GM23338 (cell line): ENCODE measurements at regions not wholly inside any gene's neighbourhood (a gene's known extent, or its start where the extent isn't known, plus 50 kb on each side); places are given as distances from the start of the nearest gene placed in this dataset.

ENCODE experiments used
- ATAC-seq: fragments of 200-7000 bp; cut with Tn5 transposase; 3 replicates; pipeline ENCODE4 v1.9.1; 2020
- DNase-seq: peaks from one replicate; pipeline ENCODE4 v3.0.0-alpha.2; 2015; ENCODE audit warnings: low spot score
- H2AFZ ChIP-seq: fragments of 200-600 bp; sonication (generic); 2 replicates; pipeline ENCODE4 v1.8.0; 2016; ENCODE audit warnings: antibody characterized with exemption, mild to moderate bottlenecking, moderate library complexity
- H3F3A ChIP-seq: fragments of 200-600 bp; sonication (generic); replicated peaks from 2 replicates; pipeline ENCODE4 v1.8.0; 2017; ENCODE audit warnings: antibody characterized with exemption, mixed run types, low read depth
- H3K27ac ChIP-seq: fragments of 200-600 bp; sonication (generic); 2 replicates; pipeline ENCODE4 v1.6.1; 2016; ENCODE audit warnings: low read depth
- H3K27me3 ChIP-seq: fragments of 200-600 bp; sonication (generic); 2 replicates; pipeline ENCODE4 v1.8.0; 2016; ENCODE audit warnings: mild to moderate bottlenecking, mixed run types, moderate library complexity; ENCODE audit not compliant: insufficient read depth
- H3K36me3 ChIP-seq: fragments of 200-600 bp; sonication (generic); 2 replicates; pipeline ENCODE4 v1.8.0; 2016; ENCODE audit warnings: mild to moderate bottlenecking; ENCODE audit not compliant: insufficient read depth
- H3K4me1 ChIP-seq: fragments of 200-600 bp; sonication (generic); 2 replicates; pipeline ENCODE4 v1.8.0; 2016; ENCODE audit warnings: mild to moderate bottlenecking, moderate library complexity; ENCODE audit not compliant: insufficient read depth
- H3K4me2 ChIP-seq: fragments of 200-600 bp; sonication (generic); 2 replicates; pipeline ENCODE4 v1.7.1; 2017; ENCODE audit warnings: mixed run types
- H3K4me3 ChIP-seq: fragments of 200-600 bp; sonication (generic); 2 replicates; pipeline ENCODE4 v1.6.1; 2016; ENCODE audit warnings: mixed run types
- H3K79me2 ChIP-seq: fragments of 200-600 bp; sonication (generic); replicated peaks from 2 replicates; pipeline ENCODE4 v1.8.0; 2017; ENCODE audit warnings: mild to moderate bottlenecking; ENCODE audit not compliant: insufficient read depth
- H3K9me2 ChIP-seq: fragments of 200-600 bp; sonication (generic); 2 replicates; pipeline ENCODE4 v1.8.0; 2017; ENCODE audit not compliant: insufficient read depth
- H4K20me1 ChIP-seq: fragments of 200-600 bp; sonication (generic); replicated peaks from 2 replicates; pipeline ENCODE4 v1.8.0; 2017; ENCODE audit warnings: mild to moderate bottlenecking; ENCODE audit not compliant: insufficient read depth
- H3K27ac Mint-ChIP-seq: 2 replicates; pipeline ENCODE4 v1.8.0; 2020; ENCODE audit warnings: inconsistent platforms, mild to moderate bottlenecking, moderate library complexity, mixed read lengths
- H3K27me3 Mint-ChIP-seq: 3 replicates; pipeline ENCODE4 v1.8.0; 2022; ENCODE audit warnings: low read depth, mild to moderate bottlenecking, moderate library complexity, mixed read lengths, inconsistent platforms; ENCODE audit not compliant: insufficient read depth, poor library complexity
- H3K36me3 Mint-ChIP-seq: 3 replicates; pipeline ENCODE4 v1.8.0; 2021; ENCODE audit warnings: low read depth, mild to moderate bottlenecking, inconsistent platforms, moderate library complexity, mixed read lengths
- H3K4me1 Mint-ChIP-seq: 3 replicates; pipeline ENCODE4 v1.8.0; 2020; ENCODE audit warnings: mild to moderate bottlenecking, inconsistent platforms, mixed read lengths
- H3K4me3 Mint-ChIP-seq: 3 replicates; pipeline ENCODE4 v1.8.0; 2021; ENCODE audit warnings: moderate library complexity, mild to moderate bottlenecking, inconsistent platforms, mixed read lengths
- H3K9me3 Mint-ChIP-seq: 3 replicates; pipeline ENCODE4 v1.8.0; 2020; ENCODE audit warnings: moderate library complexity, mild to moderate bottlenecking, inconsistent platforms, mixed read lengths
- CREB1 ChIP-seq: fragments of 250-450 bp; sonication (Bioruptor Pico); IDR thresholded peaks from 2 replicates; pipeline ENCODE4 v1.5.0; 2020; ENCODE audit warnings: low read depth, mild to moderate bottlenecking, moderate library complexity
- EZH2 ChIP-seq: fragments of 200-600 bp; sonication (generic); IDR thresholded peaks from one replicate; pipeline ENCODE4 v1.8.0; 2017; ENCODE audit warnings: antibody characterized with exemption, mild to moderate bottlenecking, low read depth; ENCODE audit not compliant: unreplicated experiment
- EZH2phosphoT487 ChIP-seq: fragments of 200-600 bp; sonication (generic); IDR thresholded peaks from one replicate; pipeline ENCODE4 v1.8.1; 2018; ENCODE audit warnings: antibody characterized with exemption; ENCODE audit not compliant: unreplicated experiment
- JUNB ChIP-seq: IDR thresholded peaks from one replicate; pipeline ENCODE4 v1.6.1; 2016; ENCODE audit warnings: antibody characterized with exemption; ENCODE audit not compliant: unreplicated experiment
- NANOG ChIP-seq: IDR thresholded peaks from 2 replicates; pipeline ENCODE4 v1.6.1; 2016; ENCODE audit warnings: antibody characterized with exemption, borderline replicate concordance
- POLR2AphosphoS5 ChIP-seq: IDR thresholded peaks from 2 replicates; pipeline ENCODE4 v1.6.1; 2016; ENCODE audit warnings: antibody characterized with exemption, low read depth
- STAT1 ChIP-seq: IDR thresholded peaks from one replicate; pipeline ENCODE4 v1.6.1; 2016; ENCODE audit warnings: antibody characterized with exemption; ENCODE audit not compliant: unreplicated experiment
- ZNF114 ChIP-seq: fragments of 250-450 bp; sonication (Bioruptor Pico); IDR thresholded peaks from 2 replicates; pipeline ENCODE4 v1.5.0; 2020; ENCODE audit warnings: mild to moderate bottlenecking, moderate library complexity
- ZNF331 ChIP-seq: fragments of 250-450 bp; sonication (Bioruptor Pico); IDR thresholded peaks from 2 replicates; pipeline ENCODE4 v1.5.0; 2020; ENCODE audit warnings: low read depth, mild to moderate bottlenecking, moderate library complexity
- TF ChIP-seq, protein P1 (sequence below): IDR thresholded peaks from 2 replicates; pipeline ENCODE4 v1.6.1; 2016; ENCODE audit warnings: antibody characterized with exemption
- TF ChIP-seq, protein P2 (sequence below): fragments of 250-450 bp; sonication (Bioruptor Pico); IDR thresholded peaks from 2 replicates; pipeline ENCODE4 v1.5.0; 2020; ENCODE audit warnings: mild to moderate bottlenecking, moderate library complexity
- TF ChIP-seq, protein P3 (sequence below), 2 experiments: fragments of 200-600 bp in 1 of 2; sonication (generic) in 1 of 2; conservative IDR thresholded peaks; 2 replicates each; pipeline versions ENCODE4 v1.5.1 to v1.6.1; 2016 to 2017; ENCODE audit warnings: antibody characterized with exemption in 2 of 2, low read depth in 2 of 2, mild to moderate bottlenecking in 2 of 2, moderate library complexity in 1 of 2
- TF ChIP-seq, protein P4 (sequence below): IDR thresholded peaks from one replicate; pipeline ENCODE4 v1.6.1; 2018; ENCODE audit warnings: antibody characterized with exemption; ENCODE audit not compliant: unreplicated experiment

DNA sequence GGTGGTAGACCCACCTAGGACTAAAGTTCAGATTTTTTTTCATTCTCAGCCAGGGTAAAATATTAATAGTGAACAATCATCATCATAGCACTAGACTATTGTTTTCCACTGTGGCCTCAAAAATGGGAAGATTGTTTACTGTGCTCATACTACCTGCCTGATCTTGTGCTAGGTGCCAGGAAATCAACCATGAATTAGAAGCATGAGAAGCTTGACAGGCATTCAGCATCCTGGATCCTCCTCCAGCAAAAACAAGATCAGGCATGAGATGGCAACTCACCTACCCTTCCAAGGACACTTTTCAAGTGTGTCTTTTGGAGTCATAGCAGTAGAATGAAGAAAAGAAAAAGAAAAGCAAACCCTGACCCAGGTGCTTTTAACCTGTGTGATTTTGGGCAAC is 174.2 kb downstream of the CYLD start:
- Histone ChIP-seq H3K4me1 (no peaks in the 10 kb centered on the region), H3K27me3 (no peaks in the 10 kb centered on the region), H3K27ac (no peak overlapping the region), H3K79me2 (no peaks in the 10 kb centered on the region), H3F3A (no peaks in the 10 kb centered on the region), H3K4me3 (no peak overlapping the region), H2AFZ (no peak overlapping the region), H3K36me3 (no peaks in the 10 kb centered on the region), H3K9me2 (0 out of 2 replicates have a peak, but pooled peaks cover 4% of the 10 kb centered on the region), H3K4me2 (no peak overlapping the region), H4K20me1 (no peaks in the 10 kb centered on the region)
- DNase-seq: no peak
- H3K27ac Mint-ChIP-seq: no peak overlapping the region
- no peak for ATAC-seq
- no peak overlapping the region for H3K4me3 Mint-ChIP-seq
- peaks cover 3% of the 10 kb centered on the region; the same call in 1 of the 3 replicates for H3K9me3 Mint-ChIP-seq
- H3K36me3 Mint-ChIP-seq: no peaks in the 10 kb centered on the region
- H3K27me3 Mint-ChIP-seq: peaks cover 11% of the 10 kb centered on the region
- H3K4me1 Mint-ChIP-seq: no peaks in the 10 kb centered on the region
- TF ChIP-seq, protein P1, sequence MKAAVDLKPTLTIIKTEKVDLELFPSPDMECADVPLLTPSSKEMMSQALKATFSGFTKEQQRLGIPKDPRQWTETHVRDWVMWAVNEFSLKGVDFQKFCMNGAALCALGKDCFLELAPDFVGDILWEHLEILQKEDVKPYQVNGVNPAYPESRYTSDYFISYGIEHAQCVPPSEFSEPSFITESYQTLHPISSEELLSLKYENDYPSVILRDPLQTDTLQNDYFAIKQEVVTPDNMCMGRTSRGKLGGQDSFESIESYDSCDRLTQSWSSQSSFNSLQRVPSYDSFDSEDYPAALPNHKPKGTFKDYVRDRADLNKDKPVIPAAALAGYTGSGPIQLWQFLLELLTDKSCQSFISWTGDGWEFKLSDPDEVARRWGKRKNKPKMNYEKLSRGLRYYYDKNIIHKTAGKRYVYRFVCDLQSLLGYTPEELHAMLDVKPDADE: no peak
- TF ChIP-seq EZH2phosphoT487: no peak
- no peak for TF ChIP-seq CREB1 (CRISPR knock-in tag)
- TF ChIP-seq JUNB: no peak
- TF ChIP-seq, protein P2, sequence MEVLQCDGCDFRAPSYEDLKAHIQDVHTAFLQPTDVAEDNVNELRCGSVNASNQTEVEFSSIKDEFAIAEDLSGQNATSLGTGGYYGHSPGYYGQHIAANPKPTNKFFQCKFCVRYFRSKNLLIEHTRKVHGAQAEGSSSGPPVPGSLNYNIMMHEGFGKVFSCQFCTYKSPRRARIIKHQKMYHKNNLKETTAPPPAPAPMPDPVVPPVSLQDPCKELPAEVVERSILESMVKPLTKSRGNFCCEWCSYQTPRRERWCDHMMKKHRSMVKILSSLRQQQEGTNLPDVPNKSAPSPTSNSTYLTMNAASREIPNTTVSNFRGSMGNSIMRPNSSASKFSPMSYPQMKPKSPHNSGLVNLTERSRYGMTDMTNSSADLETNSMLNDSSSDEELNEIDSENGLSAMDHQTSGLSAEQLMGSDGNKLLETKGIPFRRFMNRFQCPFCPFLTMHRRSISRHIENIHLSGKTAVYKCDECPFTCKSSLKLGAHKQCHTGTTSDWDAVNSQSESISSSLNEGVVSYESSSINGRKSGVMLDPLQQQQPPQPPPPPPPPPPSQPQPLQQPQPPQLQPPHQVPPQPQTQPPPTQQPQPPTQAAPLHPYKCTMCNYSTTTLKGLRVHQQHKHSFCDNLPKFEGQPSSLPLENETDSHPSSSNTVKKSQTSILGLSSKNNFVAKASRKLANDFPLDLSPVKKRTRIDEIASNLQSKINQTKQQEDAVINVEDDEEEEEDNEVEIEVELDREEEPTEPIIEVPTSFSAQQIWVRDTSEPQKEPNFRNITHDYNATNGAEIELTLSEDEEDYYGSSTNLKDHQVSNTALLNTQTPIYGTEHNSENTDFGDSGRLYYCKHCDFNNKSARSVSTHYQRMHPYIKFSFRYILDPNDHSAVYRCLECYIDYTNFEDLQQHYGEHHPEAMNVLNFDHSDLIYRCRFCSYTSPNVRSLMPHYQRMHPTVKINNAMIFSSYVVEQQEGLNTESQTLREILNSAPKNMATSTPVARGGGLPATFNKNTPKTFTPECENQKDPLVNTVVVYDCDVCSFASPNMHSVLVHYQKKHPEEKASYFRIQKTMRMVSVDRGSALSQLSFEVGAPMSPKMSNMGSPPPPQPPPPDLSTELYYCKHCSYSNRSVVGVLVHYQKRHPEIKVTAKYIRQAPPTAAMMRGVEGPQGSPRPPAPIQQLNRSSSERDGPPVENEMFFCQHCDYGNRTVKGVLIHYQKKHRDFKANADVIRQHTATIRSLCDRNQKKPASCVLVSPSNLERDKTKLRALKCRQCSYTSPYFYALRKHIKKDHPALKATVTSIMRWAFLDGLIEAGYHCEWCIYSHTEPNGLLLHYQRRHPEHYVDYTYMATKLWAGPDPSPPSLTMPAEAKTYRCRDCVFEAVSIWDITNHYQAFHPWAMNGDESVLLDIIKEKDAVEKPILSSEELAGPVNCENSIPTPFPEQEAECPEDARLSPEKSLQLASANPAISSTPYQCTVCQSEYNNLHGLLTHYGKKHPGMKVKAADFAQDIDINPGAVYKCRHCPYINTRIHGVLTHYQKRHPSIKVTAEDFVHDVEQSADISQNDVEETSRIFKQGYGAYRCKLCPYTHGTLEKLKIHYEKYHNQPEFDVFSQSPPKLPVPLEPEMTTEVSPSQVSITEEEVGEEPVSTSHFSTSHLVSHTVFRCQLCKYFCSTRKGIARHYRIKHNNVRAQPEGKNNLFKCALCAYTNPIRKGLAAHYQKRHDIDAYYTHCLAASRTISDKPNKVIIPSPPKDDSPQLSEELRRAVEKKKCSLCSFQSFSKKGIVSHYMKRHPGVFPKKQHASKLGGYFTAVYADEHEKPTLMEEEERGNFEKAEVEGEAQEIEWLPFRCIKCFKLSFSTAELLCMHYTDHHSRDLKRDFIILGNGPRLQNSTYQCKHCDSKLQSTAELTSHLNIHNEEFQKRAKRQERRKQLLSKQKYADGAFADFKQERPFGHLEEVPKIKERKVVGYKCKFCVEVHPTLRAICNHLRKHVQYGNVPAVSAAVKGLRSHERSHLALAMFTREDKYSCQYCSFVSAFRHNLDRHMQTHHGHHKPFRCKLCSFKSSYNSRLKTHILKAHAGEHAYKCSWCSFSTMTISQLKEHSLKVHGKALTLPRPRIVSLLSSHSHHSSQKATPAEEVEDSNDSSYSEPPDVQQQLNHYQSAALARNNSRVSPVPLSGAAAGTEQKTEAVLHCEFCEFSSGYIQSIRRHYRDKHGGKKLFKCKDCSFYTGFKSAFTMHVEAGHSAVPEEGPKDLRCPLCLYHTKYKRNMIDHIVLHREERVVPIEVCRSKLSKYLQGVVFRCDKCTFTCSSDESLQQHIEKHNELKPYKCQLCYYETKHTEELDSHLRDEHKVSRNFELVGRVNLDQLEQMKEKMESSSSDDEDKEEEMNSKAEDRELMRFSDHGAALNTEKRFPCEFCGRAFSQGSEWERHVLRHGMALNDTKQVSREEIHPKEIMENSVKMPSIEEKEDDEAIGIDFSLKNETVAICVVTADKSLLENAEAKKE (CRISPR knock-in tag): no peak
- TF ChIP-seq ZNF331 (CRISPR knock-in tag): no peak
- no peak for TF ChIP-seq NANOG
- no peak for TF ChIP-seq POLR2AphosphoS5
- no peak for TF ChIP-seq STAT1
- TF ChIP-seq ZNF114: no peak
- no peak for TF ChIP-seq EZH2
- TF ChIP-seq, protein P3, sequence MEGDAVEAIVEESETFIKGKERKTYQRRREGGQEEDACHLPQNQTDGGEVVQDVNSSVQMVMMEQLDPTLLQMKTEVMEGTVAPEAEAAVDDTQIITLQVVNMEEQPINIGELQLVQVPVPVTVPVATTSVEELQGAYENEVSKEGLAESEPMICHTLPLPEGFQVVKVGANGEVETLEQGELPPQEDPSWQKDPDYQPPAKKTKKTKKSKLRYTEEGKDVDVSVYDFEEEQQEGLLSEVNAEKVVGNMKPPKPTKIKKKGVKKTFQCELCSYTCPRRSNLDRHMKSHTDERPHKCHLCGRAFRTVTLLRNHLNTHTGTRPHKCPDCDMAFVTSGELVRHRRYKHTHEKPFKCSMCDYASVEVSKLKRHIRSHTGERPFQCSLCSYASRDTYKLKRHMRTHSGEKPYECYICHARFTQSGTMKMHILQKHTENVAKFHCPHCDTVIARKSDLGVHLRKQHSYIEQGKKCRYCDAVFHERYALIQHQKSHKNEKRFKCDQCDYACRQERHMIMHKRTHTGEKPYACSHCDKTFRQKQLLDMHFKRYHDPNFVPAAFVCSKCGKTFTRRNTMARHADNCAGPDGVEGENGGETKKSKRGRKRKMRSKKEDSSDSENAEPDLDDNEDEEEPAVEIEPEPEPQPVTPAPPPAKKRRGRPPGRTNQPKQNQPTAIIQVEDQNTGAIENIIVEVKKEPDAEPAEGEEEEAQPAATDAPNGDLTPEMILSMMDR (conservative IDR thresholded peaks at IDR 0.05; ENCODE audit: low read depth in 2 of 2): no peak
- TF ChIP-seq, protein P4, sequence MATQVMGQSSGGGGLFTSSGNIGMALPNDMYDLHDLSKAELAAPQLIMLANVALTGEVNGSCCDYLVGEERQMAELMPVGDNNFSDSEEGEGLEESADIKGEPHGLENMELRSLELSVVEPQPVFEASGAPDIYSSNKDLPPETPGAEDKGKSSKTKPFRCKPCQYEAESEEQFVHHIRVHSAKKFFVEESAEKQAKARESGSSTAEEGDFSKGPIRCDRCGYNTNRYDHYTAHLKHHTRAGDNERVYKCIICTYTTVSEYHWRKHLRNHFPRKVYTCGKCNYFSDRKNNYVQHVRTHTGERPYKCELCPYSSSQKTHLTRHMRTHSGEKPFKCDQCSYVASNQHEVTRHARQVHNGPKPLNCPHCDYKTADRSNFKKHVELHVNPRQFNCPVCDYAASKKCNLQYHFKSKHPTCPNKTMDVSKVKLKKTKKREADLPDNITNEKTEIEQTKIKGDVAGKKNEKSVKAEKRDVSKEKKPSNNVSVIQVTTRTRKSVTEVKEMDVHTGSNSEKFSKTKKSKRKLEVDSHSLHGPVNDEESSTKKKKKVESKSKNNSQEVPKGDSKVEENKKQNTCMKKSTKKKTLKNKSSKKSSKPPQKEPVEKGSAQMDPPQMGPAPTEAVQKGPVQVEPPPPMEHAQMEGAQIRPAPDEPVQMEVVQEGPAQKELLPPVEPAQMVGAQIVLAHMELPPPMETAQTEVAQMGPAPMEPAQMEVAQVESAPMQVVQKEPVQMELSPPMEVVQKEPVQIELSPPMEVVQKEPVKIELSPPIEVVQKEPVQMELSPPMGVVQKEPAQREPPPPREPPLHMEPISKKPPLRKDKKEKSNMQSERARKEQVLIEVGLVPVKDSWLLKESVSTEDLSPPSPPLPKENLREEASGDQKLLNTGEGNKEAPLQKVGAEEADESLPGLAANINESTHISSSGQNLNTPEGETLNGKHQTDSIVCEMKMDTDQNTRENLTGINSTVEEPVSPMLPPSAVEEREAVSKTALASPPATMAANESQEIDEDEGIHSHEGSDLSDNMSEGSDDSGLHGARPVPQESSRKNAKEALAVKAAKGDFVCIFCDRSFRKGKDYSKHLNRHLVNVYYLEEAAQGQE: no peak
